Loucy (cell line): ENCODE measurements at regions not wholly inside any gene's neighbourhood (a gene's known extent, or its start where the extent isn't known, plus 50 kb on each side); places are given as distances from the start of the nearest gene placed in this dataset.

ENCODE experiments used
- H2AFZ ChIP-seq: fragments of 200-600 bp; sonication (generic); 2 replicates; pipeline ENCODE4 v1.6.0; 2016; ENCODE audit warnings: antibody characterized with exemption, mild to moderate bottlenecking, low read length, moderate library complexity
- H3F3A ChIP-seq: fragments of 200-600 bp; 2 replicates; pipeline ENCODE4 v1.6.0; 2016; ENCODE audit warnings: antibody characterized with exemption, low read depth, mild to moderate bottlenecking
- H3K27me3 ChIP-seq: fragments of 200-600 bp; sonication (generic); 2 replicates; pipeline ENCODE4 v1.6.1; 2014; ENCODE audit warnings: low read length, mild to moderate bottlenecking; ENCODE audit not compliant: insufficient read depth, poor library complexity, severe bottlenecking
- H3K36me3 ChIP-seq: fragments of 200-600 bp; sonication (generic); 2 replicates; pipeline ENCODE4 v1.6.1; 2016; ENCODE audit warnings: low read length; ENCODE audit not compliant: insufficient read depth
- H3K4me1 ChIP-seq: fragments of 200-600 bp; sonication (generic); 2 replicates; pipeline ENCODE4 v1.5.1; 2014; ENCODE audit warnings: low read length, mild to moderate bottlenecking; ENCODE audit not compliant: insufficient read depth, poor library complexity, severe bottlenecking
- H3K4me2 ChIP-seq: fragments of 200-600 bp; sonication (generic); 2 replicates; pipeline ENCODE4 v1.6.0; 2014; ENCODE audit warnings: antibody characterized with exemption, low read length, low read depth, mild to moderate bottlenecking; ENCODE audit not compliant: poor library complexity, severe bottlenecking
- H3K4me3 ChIP-seq: fragments of 200-600 bp; sonication (generic); 2 replicates; pipeline ENCODE4 v1.5.1; 2014; ENCODE audit warnings: low read length, mild to moderate bottlenecking, mixed read lengths; ENCODE audit not compliant: poor library complexity, severe bottlenecking
- H3K79me2 ChIP-seq: fragments of 200-600 bp; sonication (generic); 2 replicates; pipeline ENCODE4 v1.6.1; 2014; ENCODE audit warnings: low read length; ENCODE audit not compliant: insufficient read depth
- H3K9ac ChIP-seq: fragments of 200-600 bp; sonication (generic); 2 replicates; pipeline ENCODE4 v1.6.0; 2014; ENCODE audit warnings: mild to moderate bottlenecking, low read depth, low read length, moderate library complexity; ENCODE audit not compliant: poor library complexity, severe bottlenecking
- H3K9me2 ChIP-seq: fragments of 200-600 bp; sonication (generic); replicated peaks from 2 replicates; pipeline ENCODE4 v1.6.1; 2016; ENCODE audit warnings: low read depth, low read length, mixed read lengths
- H3K9me3 ChIP-seq: fragments of 200-600 bp; sonication (generic); 2 replicates; pipeline ENCODE4 v1.6.1; 2014; ENCODE audit warnings: mild to moderate bottlenecking, antibody characterized with exemption, low read length, low read depth; ENCODE audit not compliant: insufficient read depth
- H4K20me1 ChIP-seq: fragments of 200-600 bp; sonication (generic); 2 replicates; pipeline ENCODE4 v1.6.0; 2014; ENCODE audit warnings: antibody characterized with exemption, low read length, mild to moderate bottlenecking; ENCODE audit not compliant: insufficient read depth, poor library complexity, severe bottlenecking
- EZH2phosphoT487 ChIP-seq: fragments of 200-600 bp; IDR thresholded peaks from 2 replicates; pipeline ENCODE4 v1.6.1; 2018; ENCODE audit warnings: antibody characterized with exemption, mild to moderate bottlenecking, moderate library complexity, borderline replicate concordance
- TF ChIP-seq, protein P1 (sequence below): fragments of 200-600 bp; sonication (generic); conservative IDR thresholded peaks from 2 replicates; pipeline ENCODE4 v1.5.1; 2014; ENCODE audit warnings: mild to moderate bottlenecking, antibody characterized with exemption, low read length

DNA sequence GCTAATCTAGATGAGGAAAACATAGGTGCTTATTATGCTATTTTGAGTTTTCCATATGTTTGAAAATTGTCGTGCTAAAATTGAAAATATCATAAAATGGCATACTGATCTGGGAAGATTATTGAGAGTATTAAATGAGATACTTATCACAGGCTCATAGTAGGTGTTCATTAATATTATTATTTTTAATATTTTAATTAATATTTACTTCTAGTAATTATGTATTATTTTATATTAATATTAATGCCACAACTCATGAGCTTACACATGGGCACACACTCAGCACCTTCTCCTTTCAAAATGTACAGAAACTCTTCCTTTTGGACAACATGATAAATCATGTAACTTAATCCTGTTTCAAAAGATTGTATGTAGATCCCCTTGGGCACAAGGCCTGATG is 223.6 kb downstream of the RAB28 start:
- no peaks in the 10 kb centered on the region for H3K4me1 ChIP-seq
- H3K4me3 ChIP-seq = no peak overlapping the region
- H3K4me2 ChIP-seq = no peak overlapping the region
- H3K79me2 ChIP-seq = no peaks in the 10 kb centered on the region
- no peaks in the 10 kb centered on the region for H4K20me1 ChIP-seq
- H3K27me3 ChIP-seq = no peaks in the 10 kb centered on the region
- H2AFZ ChIP-seq = no peak overlapping the region
- TF ChIP-seq EZH2phosphoT487 = no peak
- TF ChIP-seq, protein P1, sequence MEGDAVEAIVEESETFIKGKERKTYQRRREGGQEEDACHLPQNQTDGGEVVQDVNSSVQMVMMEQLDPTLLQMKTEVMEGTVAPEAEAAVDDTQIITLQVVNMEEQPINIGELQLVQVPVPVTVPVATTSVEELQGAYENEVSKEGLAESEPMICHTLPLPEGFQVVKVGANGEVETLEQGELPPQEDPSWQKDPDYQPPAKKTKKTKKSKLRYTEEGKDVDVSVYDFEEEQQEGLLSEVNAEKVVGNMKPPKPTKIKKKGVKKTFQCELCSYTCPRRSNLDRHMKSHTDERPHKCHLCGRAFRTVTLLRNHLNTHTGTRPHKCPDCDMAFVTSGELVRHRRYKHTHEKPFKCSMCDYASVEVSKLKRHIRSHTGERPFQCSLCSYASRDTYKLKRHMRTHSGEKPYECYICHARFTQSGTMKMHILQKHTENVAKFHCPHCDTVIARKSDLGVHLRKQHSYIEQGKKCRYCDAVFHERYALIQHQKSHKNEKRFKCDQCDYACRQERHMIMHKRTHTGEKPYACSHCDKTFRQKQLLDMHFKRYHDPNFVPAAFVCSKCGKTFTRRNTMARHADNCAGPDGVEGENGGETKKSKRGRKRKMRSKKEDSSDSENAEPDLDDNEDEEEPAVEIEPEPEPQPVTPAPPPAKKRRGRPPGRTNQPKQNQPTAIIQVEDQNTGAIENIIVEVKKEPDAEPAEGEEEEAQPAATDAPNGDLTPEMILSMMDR = no peak
- H3K9me2 ChIP-seq = no peaks in the 10 kb centered on the region
- no peaks in the 10 kb centered on the region for H3K36me3 ChIP-seq
- H3K9ac ChIP-seq = no peak overlapping the region
- no peaks in the 10 kb centered on the region for H3K9me3 ChIP-seq
- H3F3A ChIP-seq = no peaks in the 10 kb centered on the region

DNA sequence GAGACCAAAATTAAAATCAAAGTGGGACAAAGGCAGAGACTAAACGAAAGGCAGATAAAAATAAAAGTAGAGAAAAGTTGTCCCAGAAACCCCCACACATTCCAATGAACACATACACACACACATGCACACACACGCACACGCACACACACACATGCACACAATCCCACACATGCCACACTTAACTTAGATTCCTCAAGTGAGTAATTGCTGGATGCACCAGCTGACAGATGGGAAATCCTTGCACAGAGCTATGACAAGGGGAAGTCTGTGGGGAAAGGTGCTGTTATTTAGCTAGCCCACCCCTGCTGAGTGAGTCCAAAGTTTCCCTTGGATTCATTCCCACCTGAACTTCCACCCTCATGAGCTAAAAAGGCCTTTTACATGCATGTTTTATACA is 233.9 kb downstream of the RAB28 start:
- H3K9ac ChIP-seq = no peak overlapping the region
- H3K9me3 ChIP-seq = 0 out of 2 replicates have a peak, but pooled peaks cover 3% of the 10 kb centered on the region
- H3K4me2 ChIP-seq = no peak overlapping the region
- no peaks in the 10 kb centered on the region for H3K4me1 ChIP-seq
- no peak overlapping the region for H2AFZ ChIP-seq
- H3K36me3 ChIP-seq = no peaks in the 10 kb centered on the region
- no peaks in the 10 kb centered on the region for H3K9me2 ChIP-seq
- H4K20me1 ChIP-seq = no peaks in the 10 kb centered on the region
- H3F3A ChIP-seq = no peaks in the 10 kb centered on the region
- H3K4me3 ChIP-seq = no peak overlapping the region
- TF ChIP-seq EZH2phosphoT487 = no peak
- TF ChIP-seq, protein P1 = no peak
- H3K79me2 ChIP-seq = no peaks in the 10 kb centered on the region
- no peaks in the 10 kb centered on the region for H3K27me3 ChIP-seq

DNA sequence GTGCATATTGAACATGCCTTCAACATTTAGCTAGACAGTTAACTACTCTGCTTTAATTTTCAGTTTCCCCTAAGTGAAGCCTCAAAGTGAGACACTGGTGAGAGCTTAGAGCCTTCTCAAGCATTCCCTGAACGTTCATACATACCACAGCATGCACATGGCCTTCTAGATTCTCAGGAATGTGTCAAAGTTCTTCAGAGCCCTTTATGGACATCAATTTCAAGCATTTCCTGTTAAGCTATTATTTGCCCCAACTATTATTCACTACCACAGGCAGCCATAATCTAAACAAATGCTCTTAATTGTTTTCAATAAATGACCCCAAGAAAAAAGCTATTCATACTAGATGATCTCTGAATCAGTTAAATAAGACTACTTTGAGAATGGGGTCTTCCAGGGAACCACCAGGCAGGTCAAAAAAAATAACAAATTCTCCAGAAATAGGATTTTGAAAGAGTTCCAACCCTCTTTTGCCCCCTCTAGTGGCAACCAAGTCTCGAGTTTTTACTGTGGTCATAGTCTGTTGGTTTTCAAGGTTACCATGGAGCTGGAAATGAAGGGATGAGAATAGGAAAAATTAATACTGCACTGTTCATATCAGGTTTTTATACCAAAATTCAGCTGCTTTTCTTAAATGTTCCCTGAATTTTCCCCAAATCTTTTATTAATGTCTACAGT is 235.4 kb downstream of the RAB28 start:
- no peaks in the 10 kb centered on the region for H3K79me2 ChIP-seq
- H3K27me3 ChIP-seq = no peaks in the 10 kb centered on the region
- H3F3A ChIP-seq = no peaks in the 10 kb centered on the region
- no peak for TF ChIP-seq EZH2phosphoT487
- TF ChIP-seq, protein P1 = peak; percentile 65
- no peaks in the 10 kb centered on the region for H3K4me1 ChIP-seq
- no peak overlapping the region for H3K4me3 ChIP-seq
- no peaks in the 10 kb centered on the region for H4K20me1 ChIP-seq
- H3K9me2 ChIP-seq = no peaks in the 10 kb centered on the region
- H3K9ac ChIP-seq = no peak overlapping the region
- H3K36me3 ChIP-seq = no peaks in the 10 kb centered on the region
- 0 out of 2 replicates have a peak, but pooled peaks cover 3% of the 10 kb centered on the region for H3K9me3 ChIP-seq
- no peak overlapping the region for H3K4me2 ChIP-seq
- no peak overlapping the region for H2AFZ ChIP-seq
